HG03280 (cell line): ENCODE measurements at regions not wholly inside any gene's neighbourhood (a gene's known extent, or its start where the extent isn't known, plus 50 kb on each side); places are given as distances from the start of the nearest gene placed in this dataset.

Source experiments
- ATAC-seq: cut with Tn5 transposase; IDR thresholded peaks from one replicate; pipeline ENCODE4 v1.9.1; 2021; ENCODE audit warnings: mild to moderate bottlenecking, moderate library complexity; ENCODE audit not compliant: unreplicated experiment

GRCh38 chr1:70874818-70875217 is 172.8 kb downstream of the PTGER3 start:
- ATAC-seq = no peak

GRCh38 chr1:70877343-70877742 is 170.3 kb downstream of the PTGER3 start:
- ATAC-seq = no peak

- no peak for ATAC-seq
These were observed 159.7 kb downstream of the PTGER3 start for GRCh38 chr1:70887936-70888335.

DNA sequence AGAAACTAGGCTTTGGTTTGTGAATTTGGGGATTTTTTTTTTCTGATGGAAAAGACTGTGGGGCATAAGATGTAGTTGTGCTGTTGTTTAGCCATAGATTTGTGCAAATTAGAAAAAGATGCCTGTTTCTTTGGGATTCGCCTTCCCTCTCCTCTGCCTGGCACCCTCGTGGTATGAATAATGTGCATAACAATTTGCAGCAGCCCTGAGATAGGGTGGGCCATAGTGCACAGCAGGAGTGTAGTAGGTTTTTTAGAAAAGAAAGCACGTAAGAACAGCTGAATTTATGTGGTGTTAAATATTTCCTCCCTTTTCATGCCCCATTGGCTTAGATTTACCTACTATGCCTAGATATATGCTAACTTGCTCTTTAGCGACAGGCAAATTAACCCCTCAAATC is 158.9 kb downstream of the PTGER3 start:
- ATAC-seq = no peak

- no peak for ATAC-seq
These were observed 157.2 kb downstream of the PTGER3 start for GRCh38 chr1:70890408-70890807.

GRCh38 chr1:70891051-70891843 is 156.4 kb downstream of the PTGER3 start:
- no peak for ATAC-seq

DNA sequence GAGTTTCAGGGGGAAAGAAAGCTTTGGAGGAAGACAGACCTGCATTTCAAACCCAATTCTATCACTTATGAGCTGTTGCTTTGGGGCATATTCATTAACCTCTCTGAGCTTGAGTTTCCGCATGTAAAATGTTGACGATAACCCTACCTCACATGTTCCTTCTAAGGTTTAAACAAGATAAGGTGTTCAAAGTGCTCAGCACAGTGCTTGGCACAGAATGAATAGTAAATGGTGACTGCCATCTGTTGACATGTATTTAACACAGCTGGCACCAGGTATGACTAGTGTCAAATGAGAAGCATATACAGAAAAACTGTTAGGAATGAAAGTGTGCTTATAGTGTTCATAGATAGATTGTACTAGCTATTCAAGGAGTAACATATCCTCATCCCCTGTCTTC is 155.5 kb downstream of the PTGER3 start:
- ATAC-seq = no peak

DNA sequence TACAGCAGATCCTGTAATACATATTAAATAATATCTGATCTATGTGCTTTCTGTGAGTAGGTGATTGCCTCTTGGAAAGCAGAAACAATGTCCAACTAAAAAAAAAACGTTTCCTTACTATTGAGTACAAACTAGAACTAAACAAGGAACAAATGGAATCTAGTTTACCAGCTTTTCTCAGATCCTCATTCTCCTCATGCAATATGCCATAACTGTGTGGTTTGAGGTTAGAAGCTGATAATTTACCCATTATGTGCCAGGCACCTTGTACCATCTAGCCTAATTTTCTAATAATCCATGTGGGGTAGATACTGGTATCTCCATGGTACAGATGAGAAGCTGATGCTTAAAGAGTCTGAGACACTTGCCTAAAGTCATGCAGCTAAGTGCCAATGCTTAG is 154.7 kb downstream of the PTGER3 start:
- no peak for ATAC-seq

GRCh38 chr1:70893381-70893780 is 154.2 kb downstream of the PTGER3 start:
- no peak for ATAC-seq

- no peak for ATAC-seq
These were observed 152.1 kb downstream of the PTGER3 start for GRCh38 chr1:70895531-70895930.

DNA sequence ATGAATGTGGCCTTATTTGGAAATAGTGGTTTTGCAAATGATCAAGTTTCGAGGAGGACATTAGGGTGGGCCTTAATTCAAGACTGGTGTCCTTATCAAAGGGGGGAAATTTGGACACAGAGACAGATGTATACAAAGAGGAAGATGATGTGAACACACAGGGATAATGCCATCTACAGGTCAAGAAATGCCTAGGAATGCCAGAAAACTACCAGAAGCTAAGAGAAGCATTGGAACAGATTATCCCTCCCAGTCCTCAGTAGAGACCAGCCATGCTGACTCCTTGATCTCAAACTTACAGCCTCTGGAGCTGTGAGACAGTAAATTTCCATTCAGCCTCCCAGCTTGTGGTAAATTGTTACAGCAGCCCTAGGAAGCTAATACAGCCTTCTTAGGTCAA is 151.4 kb downstream of the PTGER3 start:
- ATAC-seq = no peak

GRCh38 chr1:70897273-70897672 is 150.3 kb downstream of the PTGER3 start:
- no peak for ATAC-seq

- ATAC-seq = no peak
These were observed 147.9 kb downstream of the PTGER3 start for GRCh38 chr1:70899735-70900134.

DNA sequence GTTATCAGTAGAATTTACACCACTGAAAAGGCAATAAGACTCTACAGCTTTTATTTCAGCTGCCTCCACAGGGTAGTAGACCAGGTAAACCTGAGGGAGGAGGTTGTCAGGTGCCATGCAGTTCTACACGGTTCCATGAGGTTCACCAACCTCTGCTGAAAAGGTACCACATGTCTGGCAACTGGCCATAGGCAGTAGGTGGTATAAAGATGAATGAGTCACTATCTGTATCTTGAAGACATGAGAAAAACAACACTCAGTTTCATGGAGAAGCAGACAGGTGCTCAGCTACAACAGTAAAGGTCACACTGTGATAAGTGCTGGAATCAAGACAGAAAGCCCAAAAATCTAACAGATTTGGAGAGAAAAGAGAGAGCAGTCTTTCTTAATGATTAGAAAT is 145.4 kb downstream of the PTGER3 start:
- no peak for ATAC-seq

DNA sequence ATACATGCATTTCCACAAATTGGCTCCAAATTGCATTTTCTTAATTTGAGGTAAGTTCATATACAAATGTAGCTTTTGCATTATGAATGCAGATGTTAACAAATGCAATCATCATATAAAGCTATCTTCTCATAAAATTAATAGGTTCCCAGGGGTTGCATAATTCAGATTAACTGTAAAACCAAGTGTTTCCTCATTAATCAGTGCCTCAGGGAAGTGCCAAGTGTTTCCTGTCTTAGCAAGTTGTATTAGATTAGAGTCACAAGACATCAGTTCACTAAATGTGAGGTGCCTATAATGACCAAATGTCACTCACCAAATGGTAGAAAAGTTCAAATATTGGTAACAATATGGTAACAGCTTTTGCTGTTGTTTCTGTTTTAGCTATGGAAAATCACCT is 140.8 kb downstream of the PTGER3 start:
- no peak for ATAC-seq

DNA sequence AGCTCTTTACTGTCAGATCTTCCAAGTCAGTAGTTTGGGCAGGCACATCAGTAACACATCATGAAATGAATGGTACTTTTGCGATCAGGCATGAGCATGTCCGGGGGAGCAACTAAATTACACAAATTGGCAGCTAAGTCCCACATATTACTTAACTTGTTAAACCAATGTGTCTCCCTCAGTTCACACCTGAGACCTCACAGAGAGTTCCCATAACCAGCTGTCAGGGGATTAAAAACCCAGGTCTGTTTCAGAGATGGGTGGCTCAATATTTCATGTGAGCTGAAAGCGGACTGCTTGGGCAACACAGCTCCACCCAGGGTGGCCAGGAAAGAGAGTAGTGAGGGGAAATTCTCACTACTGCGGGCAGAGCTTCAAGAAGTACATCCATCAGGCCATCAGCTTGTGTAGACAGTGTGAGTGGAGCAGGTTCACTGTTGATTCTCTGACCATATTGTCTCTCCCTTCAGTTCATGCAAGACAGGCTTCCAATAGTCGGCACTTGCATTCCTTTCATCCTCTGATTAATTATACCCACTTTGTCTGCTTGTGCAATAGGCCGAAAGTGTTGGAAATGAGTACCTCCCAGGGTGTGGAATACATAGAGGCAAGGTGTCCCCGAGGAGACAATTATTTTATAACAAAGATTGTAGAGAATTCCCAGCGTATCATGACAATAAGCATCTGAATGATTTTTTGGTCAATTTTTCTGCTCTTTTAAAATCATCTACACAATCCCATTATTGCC is 139.9 kb downstream of the PTGER3 start:
- no peak for ATAC-seq

DNA sequence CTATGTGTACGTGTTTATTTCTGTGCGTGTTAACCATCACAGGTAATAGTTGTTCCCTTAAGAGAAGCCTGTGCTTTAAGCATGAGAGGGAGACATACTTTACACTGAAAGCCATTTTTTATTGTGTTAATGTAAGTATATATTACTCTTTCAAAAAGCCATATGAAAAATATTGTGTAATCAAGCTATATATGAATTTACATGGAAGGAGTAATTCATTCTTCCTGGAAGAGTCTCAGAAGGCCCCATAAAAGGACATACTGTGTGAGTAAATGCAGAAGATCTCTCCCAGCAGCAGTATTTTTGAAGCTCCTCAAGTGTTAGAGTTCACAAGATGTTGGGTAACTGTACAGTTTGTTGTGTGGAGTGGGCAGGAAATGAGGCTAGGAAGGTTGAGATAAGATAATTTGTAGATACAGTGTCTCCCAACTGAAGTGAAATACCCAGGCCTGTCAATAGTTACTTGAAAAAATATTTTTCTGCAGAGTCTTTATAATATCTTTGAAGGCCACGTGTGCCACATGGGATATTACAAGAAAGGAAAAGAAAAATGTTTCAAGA is 138.3 kb downstream of the PTGER3 start:
- ATAC-seq = no peak

GRCh38 chr1:70910013-70910412 is 137.6 kb downstream of the PTGER3 start:
- peak; percentile 45 for ATAC-seq

- ATAC-seq = no peak
These were observed 135.8 kb downstream of the PTGER3 start for GRCh38 chr1:70911861-70912260.

- no peak for ATAC-seq
These were observed 133.4 kb downstream of the PTGER3 start for GRCh38 chr1:70914224-70914623.

DNA sequence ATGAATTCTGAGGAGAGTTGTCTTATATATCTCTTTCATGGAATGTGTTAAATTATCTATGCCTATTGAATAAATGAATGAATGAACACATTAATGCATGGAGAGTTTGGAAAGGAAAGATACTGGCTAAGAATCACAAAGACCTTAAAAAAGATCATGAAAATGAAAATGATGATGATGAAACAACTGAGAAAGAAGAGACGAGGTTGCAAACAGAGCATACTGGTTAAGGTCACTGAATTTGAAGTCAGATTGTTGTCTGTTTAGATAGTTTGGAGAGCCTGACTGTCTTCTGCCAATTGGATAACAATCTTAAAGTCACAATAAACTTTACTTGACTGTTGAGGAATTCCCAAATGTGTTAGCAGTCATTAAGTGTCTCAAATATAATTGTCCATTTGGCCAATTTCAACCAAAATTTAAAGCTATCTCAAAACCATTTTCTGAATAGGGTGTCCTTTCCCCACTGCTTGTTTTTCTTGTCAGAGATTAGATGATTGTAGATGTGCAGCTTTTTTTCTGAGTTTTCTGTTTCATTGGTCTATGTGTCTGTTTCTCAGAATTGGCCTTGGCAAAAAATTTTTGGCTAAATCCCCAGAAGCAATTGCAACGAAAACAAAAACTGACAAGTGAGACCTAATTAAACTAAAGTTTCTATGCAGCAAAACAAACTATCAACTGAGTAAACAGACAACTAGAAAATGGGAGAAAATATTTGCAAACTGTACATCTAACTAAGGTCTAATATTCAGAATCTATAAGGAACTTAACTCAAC is 132.2 kb downstream of the PTGER3 start:
- no peak for ATAC-seq
